ENCODE measurements at regions not wholly inside any gene's neighbourhood (a gene's known extent, or its start where the extent isn't known, plus 50 kb on each side); places are given as distances from the start of the nearest gene placed in this dataset.

DNA sequence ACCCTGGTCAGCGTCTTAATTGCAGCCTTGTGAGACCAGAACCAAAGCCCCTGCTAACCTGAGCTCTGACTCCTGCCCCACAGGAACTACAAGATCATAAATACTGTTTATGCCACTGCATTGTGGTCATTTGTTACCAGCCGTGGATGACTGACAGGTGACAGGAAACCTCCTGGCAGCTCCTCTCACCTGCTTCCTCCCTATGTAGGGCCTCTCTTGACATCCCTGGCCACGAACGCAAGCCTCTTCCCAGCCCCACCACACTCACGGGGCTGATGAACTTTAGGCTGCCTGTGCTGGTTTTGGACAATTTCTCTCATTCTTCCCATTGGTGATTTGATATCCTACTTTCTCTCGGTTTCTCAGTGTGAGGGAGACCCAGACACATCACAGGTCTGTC is 357.2 kb upstream of the MYT1L start:
- no peak for TF ChIP-seq CTCF (conservative IDR thresholded peaks at IDR 0.05; ENCODE audit: low read length)
- no peak for DNase-seq (ENCODE audit: low read depth)
- no peak overlapping the region for H3K4me3 ChIP-seq (ENCODE audit: low read length)

DNA sequence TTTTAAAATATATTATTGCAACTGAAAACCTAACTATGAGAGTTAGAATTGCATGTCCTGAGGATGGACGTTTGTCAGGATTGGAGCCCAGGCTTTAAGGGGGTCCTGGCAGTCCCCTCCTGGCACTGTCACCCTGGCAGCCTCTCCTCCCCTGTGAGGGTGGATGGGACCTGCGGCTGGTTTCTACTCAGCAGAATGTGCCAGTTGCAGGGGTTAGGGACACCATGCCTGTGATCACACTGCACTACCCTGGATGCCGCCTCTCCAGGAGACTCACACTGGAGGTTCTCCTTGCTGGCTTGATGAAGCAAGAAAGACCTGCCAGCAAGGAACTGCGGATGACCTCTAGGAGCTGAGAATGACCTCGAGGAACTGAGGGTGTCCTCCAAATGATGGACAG is 356.7 kb upstream of the MYT1L start:
- H3K4me3 ChIP-seq (ENCODE audit: low read length) = no peak overlapping the region
- TF ChIP-seq CTCF (conservative IDR thresholded peaks at IDR 0.05; ENCODE audit: low read length) = no peak

GRCh38 chr2:2686222-2686621 is 355.1 kb upstream of the MYT1L start:
- no peak for DNase-seq (ENCODE audit: low read depth)
- no peak overlapping the region for H3K4me3 ChIP-seq (ENCODE audit: low read length)
- no peak for TF ChIP-seq CTCF (conservative IDR thresholded peaks at IDR 0.05; ENCODE audit: low read length)

More for the DNA sequence above, 356.7 kb upstream of the MYT1L start:
- no peak for DNase-seq (ENCODE audit: low read depth)

GRCh38 chr2:2683606-2684224 is 352.6 kb upstream of the MYT1L start:
- no peak for TF ChIP-seq CTCF (conservative IDR thresholded peaks at IDR 0.05; ENCODE audit: low read length)
- no peak for DNase-seq (ENCODE audit: low read depth)
- H3K4me3 ChIP-seq (ENCODE audit: low read length) = no peak overlapping the region

DNA sequence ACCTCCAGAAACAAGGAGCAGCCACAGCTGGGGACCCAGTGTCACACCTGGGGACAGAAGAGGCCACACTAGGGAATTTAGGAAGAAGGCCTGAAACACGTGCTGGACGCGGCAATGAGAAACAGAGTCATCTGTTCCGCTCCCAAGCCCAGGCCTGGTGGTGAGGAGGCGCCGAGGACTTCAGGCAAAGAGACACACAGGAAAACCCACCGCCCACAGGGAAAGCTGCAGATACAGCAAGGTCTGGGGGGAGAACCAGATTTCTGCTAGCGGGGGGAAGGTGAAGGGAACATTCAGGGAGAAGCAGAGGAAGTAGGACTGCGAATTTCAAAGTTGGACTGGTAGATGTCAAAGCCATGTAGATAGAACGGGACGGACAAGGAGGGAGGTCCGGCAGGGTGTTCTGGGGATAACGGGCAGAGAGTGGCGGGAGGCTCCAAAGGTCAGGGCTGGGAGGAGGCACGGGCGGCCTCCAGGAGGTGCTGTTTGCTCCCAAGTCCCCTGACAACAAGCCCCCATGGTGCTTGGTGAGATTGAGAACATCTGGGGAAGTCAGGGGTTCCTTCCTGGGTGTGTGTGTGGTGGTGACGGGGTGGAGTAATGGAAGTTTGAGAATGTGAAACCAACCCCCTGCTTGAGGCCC is 351.7 kb upstream of the MYT1L start:
- H3K4me3 ChIP-seq (ENCODE audit: low read length) = no peak overlapping the region
- DNase-seq (ENCODE audit: low read depth) = no peak
- TF ChIP-seq CTCF (conservative IDR thresholded peaks at IDR 0.05; ENCODE audit: low read length) = no peak

GRCh38 chr2:2681711-2682251 is 350.7 kb upstream of the MYT1L start:
- H3K4me3 ChIP-seq (ENCODE audit: low read length) = no peak overlapping the region
- no peak for TF ChIP-seq CTCF (conservative IDR thresholded peaks at IDR 0.05; ENCODE audit: low read length)
- no peak for DNase-seq (ENCODE audit: low read depth)

- DNase-seq (ENCODE audit: low read depth) = no peak
- no peak for TF ChIP-seq CTCF (conservative IDR thresholded peaks at IDR 0.05; ENCODE audit: low read length)
- no peak overlapping the region for H3K4me3 ChIP-seq (ENCODE audit: low read length)
These were observed 350.0 kb upstream of the MYT1L start for GRCh38 chr2:2681085-2681484.

Data from AG10803 (cell line).